Stimulated activated CD4-positive, alpha-beta T cell treated with anti-CD3 and anti-CD28 coated beads, Interleukin-1b, Interleukin-23, amount 100 ng/mL, for 1 hour (primary cell): ENCODE measurements at regions not wholly inside any gene's neighbourhood (a gene's known extent, or its start where the extent isn't known, plus 50 kb on each side); places are given as distances from the start of the nearest gene placed in this dataset.

Source experiments
- DNase-seq, 2 donors: peaks; one replicate each; pipeline ENCODE4 v3.0.0-alpha.2; 2020; ENCODE audit warnings: low read depth in 2 of 2

- DNase-seq = no peak
These were observed 255.8 kb downstream of the GLI2 start for GRCh38 chr2:120991441-120991840.

GRCh38 chr2:120992791-120993555 lies 257.3 kb downstream of the GLI2 start:
- DNase-seq = no peak

- no peak for DNase-seq
These were observed 258.0 kb downstream of the GLI2 start for GRCh38 chr2:120993661-120994060.

- no peak for DNase-seq
These were observed 258.8 kb downstream of the GLI2 start for GRCh38 chr2:120994301-120994995.

GRCh38 chr2:120995152-120995551 lies 259.5 kb downstream of the GLI2 start:
- DNase-seq = no peak

GRCh38 chr2:120995656-120996190 lies 260.1 kb downstream of the GLI2 start:
- no peak for DNase-seq

GRCh38 chr2:120999377-121000097 lies 263.9 kb downstream of the GLI2 start:
- no peak for DNase-seq

GRCh38 chr2:121000804-121001203 lies 265.1 kb downstream of the GLI2 start:
- DNase-seq = no peak

- no peak for DNase-seq
These were observed 266.0 kb downstream of the GLI2 start for GRCh38 chr2:121001641-121002040.

GRCh38 chr2:121002597-121002996 lies 266.9 kb downstream of the GLI2 start:
- DNase-seq = no peak

- no peak for DNase-seq
These were observed 267.7 kb downstream of the GLI2 start for GRCh38 chr2:121003391-121003790.

GRCh38 chr2:121004359-121004758 lies 268.7 kb downstream of the GLI2 start:
- no peak for DNase-seq

- no peak for DNase-seq
These were observed 269.3 kb downstream of the GLI2 start for GRCh38 chr2:121004950-121005349.

GRCh38 chr2:121005453-121005852 lies 269.8 kb downstream of the GLI2 start:
- no peak for DNase-seq

GRCh38 chr2:121006743-121007489 lies 271.2 kb downstream of the GLI2 start:
- no peak for DNase-seq

GRCh38 chr2:121007490-121007853 lies 271.8 kb downstream of the GLI2 start:
- no peak for DNase-seq

- DNase-seq = no peak
These were observed 273.3 kb downstream of the GLI2 start for GRCh38 chr2:121008975-121009374.

GRCh38 chr2:121010998-121011397 lies 274.0 kb downstream of the TFCP2L1 start:
- no peak for DNase-seq

- no peak for DNase-seq
These were observed 270.1 kb downstream of the TFCP2L1 start for GRCh38 chr2:121014876-121015275.

- DNase-seq = no peak
These were observed 269.0 kb downstream of the TFCP2L1 start for GRCh38 chr2:121015971-121016485.

GRCh38 chr2:121017396-121017795 lies 267.6 kb downstream of the TFCP2L1 start:
- no peak for DNase-seq
